GM19025 (cell line): ENCODE measurements at regions not wholly inside any gene's neighbourhood (a gene's known extent, or its start where the extent isn't known, plus 50 kb on each side); places are given as distances from the start of the nearest gene placed in this dataset.

Experiments used
- ATAC-seq: cut with Tn5 transposase; IDR thresholded peaks from one replicate; pipeline ENCODE4 v1.9.1; 2021; ENCODE audit warnings: mild to moderate bottlenecking, low read depth, moderate library complexity; ENCODE audit not compliant: unreplicated experiment

GRCh38 chr5:118778941-118779340, 209.4 kb downstream of the DTWD2 start:
- ATAC-seq, result no peak

- ATAC-seq, result no peak
These were observed 211.1 kb downstream of the DTWD2 start for GRCh38 chr5:118777189-118777736.

GRCh38 chr5:118776755-118777154, 211.6 kb downstream of the DTWD2 start:
- peak; percentile 70 for ATAC-seq

GRCh38 chr5:118775790-118776499, 212.4 kb downstream of the DTWD2 start:
- no peak for ATAC-seq

- ATAC-seq, result no peak
These were observed 219.7 kb downstream of the DTWD2 start for GRCh38 chr5:118768607-118769175.

- no peak for ATAC-seq
These were observed 226.1 kb downstream of the DTWD2 start for GRCh38 chr5:118762291-118762690.

GRCh38 chr5:118761814-118762213, 226.5 kb downstream of the DTWD2 start:
- no peak for ATAC-seq

- ATAC-seq, result no peak
These were observed 235.4 kb downstream of the DTWD2 start for GRCh38 chr5:118752969-118753368.

GRCh38 chr5:118736396-118736795, 252.0 kb downstream of the DTWD2 start:
- ATAC-seq, result no peak

GRCh38 chr5:118733394-118733793, 255.0 kb downstream of the DTWD2 start:
- no peak for ATAC-seq

GRCh38 chr5:118728191-118728590, 260.2 kb downstream of the DTWD2 start:
- ATAC-seq, result no peak

GRCh38 chr5:118726891-118727290, 261.5 kb downstream of the DTWD2 start:
- no peak for ATAC-seq

- ATAC-seq, result peak; percentile 82
These were observed 265.4 kb downstream of the DTWD2 start for GRCh38 chr5:118723021-118723338.

GRCh38 chr5:118722122-118723020, 266.0 kb downstream of the DTWD2 start:
- ATAC-seq, result peak; percentile 49

GRCh38 chr5:118711727-118712126, 276.6 kb downstream of the DTWD2 start:
- no peak for ATAC-seq

GRCh38 chr5:118705959-118706667, 282.2 kb downstream of the DTWD2 start:
- ATAC-seq, result no peak

GRCh38 chr5:118703241-118703640, 285.1 kb downstream of the DTWD2 start:
- ATAC-seq, result no peak

- ATAC-seq, result no peak
These were observed 286.6 kb downstream of the DTWD2 start for GRCh38 chr5:118701791-118702190.

GRCh38 chr5:118700510-118700909, 287.8 kb downstream of the DTWD2 start:
- no peak for ATAC-seq

- no peak for ATAC-seq
These were observed 289.6 kb downstream of the DTWD2 start for GRCh38 chr5:118698774-118699173.

- ATAC-seq, result no peak
These were observed 292.3 kb downstream of the DTWD2 start for GRCh38 chr5:118696076-118696475.
